B cell (primary cell): ENCODE measurements at regions not wholly inside any gene's neighbourhood (a gene's known extent, or its start where the extent isn't known, plus 50 kb on each side); places are given as distances from the start of the nearest gene placed in this dataset.

Experiments
- ATAC-seq: fragments of 200-7000 bp; cut with Tn5 transposase; one replicate; pipeline ENCODE4 v1.10.0; 2021; ENCODE audit warnings: low read depth, mild to moderate bottlenecking, moderate number of reproducible peaks, moderate library complexity
- CTCF ChIA-PET: fragments of 350-600 bp; sonication (Branson Sonifier 250); formaldehyde crosslinking; loops from one replicate; lab custom pipeline; 2021; ENCODE audit warnings: antibody characterized with exemption, inconsistent platforms; lab: Charles Lee
- POLR2A ChIA-PET: fragments of 350-600 bp; sonication (Branson Sonifier 250); formaldehyde crosslinking; loops from one replicate; lab custom pipeline; 2021; ENCODE audit warnings: antibody characterized with exemption; lab: Charles Lee
- DNase-seq: peaks from one replicate; pipeline ENCODE4 v3.0.0; 2013
- H2AFZ ChIP-seq: 2 replicates; pipeline ENCODE4 v1.6.1; 2012; ENCODE audit warnings: mild to moderate bottlenecking, low read depth, low read length; ENCODE audit not compliant: insufficient read depth, poor library complexity, severe bottlenecking
- H3K27ac ChIP-seq, 2 donors: 1 replicate in 1 of 2; 2 replicates in 1 of 2; pipeline ENCODE4 v1.5.1; 2012 to 2013; ENCODE audit warnings: low read length in 2 of 2, mild to moderate bottlenecking in 2 of 2, moderate library complexity in 1 of 2
- H3K27me3 ChIP-seq, 4 experiments: fragments of 200-600 bp in 1 of 4; sonication (generic) in 1 of 4; replicated peaks in 1 of 4; 1 replicate in 2 of 4; 2 replicates in 2 of 4; pipeline versions ENCODE4 v1.6.1 to v1.7.0; 2013 to 2016; ENCODE audit warnings: low read length in 3 of 4, mild to moderate bottlenecking in 2 of 4, mixed read lengths in 1 of 4, moderate library complexity in 1 of 4; ENCODE audit not compliant: insufficient read depth in 4 of 4, control insufficient read depth in 3 of 4; ENCODE audit errors: control extremely low read depth in 1 of 4
- H3K36me3 ChIP-seq, 2 experiments: replicated peaks in 1 of 2; 1 replicate in 1 of 2; 2 replicates in 1 of 2; pipeline versions ENCODE4 v1.6.1 to v1.7.1; 2013; ENCODE audit warnings: low read length in 1 of 2; ENCODE audit not compliant: insufficient read depth in 2 of 2, control insufficient read depth in 1 of 2; ENCODE audit errors: control extremely low read depth in 1 of 2, extremely low read depth in 1 of 2
- H3K4me1 ChIP-seq, 2 donors: fragments of 200-600 bp in 1 of 2; sonication (generic) in 1 of 2; 1 replicate in 1 of 2; 2 replicates in 1 of 2; pipeline versions ENCODE4 v1.5.1 to v1.6.1; 2013 to 2017; ENCODE audit warnings: low read length in 2 of 2; ENCODE audit not compliant: control insufficient read depth in 2 of 2, insufficient read depth in 2 of 2
- H3K4me2 ChIP-seq: replicated peaks from 2 replicates; pipeline ENCODE3; 2012; ENCODE audit warnings: mild to moderate bottlenecking, low read depth, low read length; ENCODE audit not compliant: poor library complexity, severe bottlenecking
- H3K4me3 ChIP-seq, 5 experiments: fragments of 200-600 bp in 1 of 5; sonication (generic) in 1 of 5; 1 replicate in 3 of 5; 2 replicates in 2 of 5; pipeline versions ENCODE4 v1.5.1 to v1.7.0; 2011 to 2016; ENCODE audit warnings: low read length in 4 of 5, mild to moderate bottlenecking in 4 of 5, low read depth in 2 of 5, control low read depth in 1 of 5, moderate library complexity in 1 of 5; ENCODE audit not compliant: insufficient read depth in 1 of 5; ENCODE audit errors: control extremely low read depth in 1 of 5, extremely low read depth in 1 of 5
- H3K79me2 ChIP-seq: fragments of 200-600 bp; sonication (generic); one replicate; pipeline ENCODE4 v1.6.0; 2016; ENCODE audit warnings: low read length; ENCODE audit not compliant: control insufficient read depth, insufficient read depth
- H3K9ac ChIP-seq: fragments of 200-600 bp; sonication (generic); 2 replicates; pipeline ENCODE4 v1.6.1; 2017; ENCODE audit warnings: mild to moderate bottlenecking, low read length, moderate library complexity
- H3K9me3 ChIP-seq, 3 donors: one replicate each; pipeline versions ENCODE4 v1.6.1 to v1.7.1; 2013; ENCODE audit warnings: low read length in 2 of 3; ENCODE audit not compliant: control insufficient read depth in 2 of 3, insufficient read depth in 1 of 3; ENCODE audit errors: control extremely low read depth in 1 of 3
- H4K20me1 ChIP-seq: 2 replicates; pipeline ENCODE4 v1.6.0; 2012; ENCODE audit warnings: mild to moderate bottlenecking, low read length; ENCODE audit not compliant: insufficient read depth, control insufficient read depth, poor library complexity, severe bottlenecking
- H3K27ac Mint-ChIP-seq: one replicate; pipeline ENCODE4 v1.8.0; 2021; ENCODE audit warnings: mixed read lengths
- H3K27me3 Mint-ChIP-seq: one replicate; pipeline ENCODE4 v1.8.0; 2021; ENCODE audit warnings: mixed read lengths
- H3K4me1 Mint-ChIP-seq: one replicate; pipeline ENCODE4 v1.8.0; 2021; ENCODE audit warnings: mixed read lengths
- H3K4me3 Mint-ChIP-seq: one replicate; pipeline ENCODE4 v1.8.0; 2021; ENCODE audit warnings: mixed read lengths
- H3K9me3 Mint-ChIP-seq: one replicate; pipeline ENCODE4 v1.8.0; 2022; ENCODE audit warnings: mixed read lengths; ENCODE audit not compliant: insufficient read depth
- CTCF ChIP-seq: fragments of 200-600 bp; IDR thresholded peaks from one replicate; pipeline ENCODE4 v1.8.0; 2022; ENCODE audit warnings: antibody characterized with exemption, mild to moderate bottlenecking
- EZH2 ChIP-seq: IDR thresholded peaks from 2 replicates; pipeline ENCODE4 v1.6.1; 2012; ENCODE audit warnings: borderline replicate concordance, low read depth, mild to moderate bottlenecking, moderate library complexity, low read length; ENCODE audit not compliant: insufficient read depth, poor library complexity, severe bottlenecking
- WGBS: methylation state at CpG from one replicate; pipeline ENCODE4 v1.1.5; 2013; ENCODE audit warnings: missing lambda C conversion rate; ENCODE audit not compliant: insufficient coverage; 5-methylcytosine and 5-hydroxymethylcytosine counted together
- intact Hi-C: fragments of 100-400 bp; cut with micrococcal nuclease; formaldehyde crosslinking; loops from one replicate; pipeline ENCODE4 v1.10.0; 2022

DNA sequence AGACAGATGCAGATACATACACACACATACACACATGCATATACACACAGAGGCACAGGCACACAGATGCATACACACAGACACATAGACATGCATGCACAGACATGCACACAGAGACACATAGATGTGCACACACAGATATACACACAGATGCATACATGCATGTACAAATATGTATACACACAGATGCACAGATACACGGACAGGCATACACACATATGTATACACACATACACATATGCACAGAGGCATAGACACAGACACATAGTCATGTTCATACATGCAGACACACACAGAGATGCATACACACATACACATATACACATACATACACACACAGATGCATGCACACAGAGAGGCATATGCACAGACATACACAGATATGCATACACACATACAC, 437.3 kb upstream of the SMIM21 start:
- intact Hi-C loops: no loop called here
- Histone ChIP-seq H3K79me2 (no peaks in the 10 kb centered on the region), H2AFZ (no peak overlapping the region), H3K27me3 (no peaks in the 10 kb centered on the region), H3K4me3 (no peak overlapping the region), H3K4me2 (no peak overlapping the region), H3K36me3 (no peaks in the 10 kb centered on the region), H4K20me1 (no peaks in the 10 kb centered on the region), H3K9me3 (peaks cover 0 to 9% (median 0%) of the 10 kb centered on the region in 3 donors), H3K4me1 (no peaks in the 10 kb centered on the region), H3K9ac (no peak overlapping the region), H3K27ac (no peak overlapping the region)
- no peak for ATAC-seq
- Mint-ChIP-seq H3K4me1 (no peaks in the 10 kb centered on the region), H3K27me3 (peaks cover 6% of the 10 kb centered on the region), H3K4me3 (no peak overlapping the region), H3K9me3 (no peaks in the 10 kb centered on the region), H3K27ac (no peak overlapping the region)
- no peak for TF ChIP-seq CTCF
- no peak for TF ChIP-seq EZH2
- 89% methylated on average over 1 of the region's 1 CpG for WGBS
- DNase-seq: no peak
- POLR2A ChIA-PET: no interaction called here
- CTCF ChIA-PET: no interaction called here

DNA sequence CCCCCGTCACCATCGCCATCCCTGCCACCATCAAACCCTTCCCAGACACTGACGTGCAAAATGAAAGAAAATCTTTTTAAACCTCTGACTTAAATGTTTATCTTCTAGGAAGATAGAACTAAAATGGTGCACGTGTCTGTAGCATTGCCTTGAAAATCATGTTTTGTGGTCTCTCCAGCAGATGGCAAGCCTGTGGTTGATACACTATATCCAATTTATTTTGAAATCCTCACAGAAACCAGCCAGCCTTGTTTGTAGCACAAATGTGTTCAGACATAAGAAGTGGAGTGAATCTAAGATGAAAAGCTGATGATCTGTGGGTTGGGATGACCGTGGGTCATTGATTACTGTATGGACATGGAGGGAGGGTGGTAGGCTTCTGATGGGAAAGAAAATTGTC, 436.2 kb upstream of the SMIM21 start:
- Histone ChIP-seq H3K9me3 (peaks cover 0 to 9% (median 0%) of the 10 kb centered on the region in 3 donors), H3K4me2 (no peak overlapping the region), H3K9ac (no peak overlapping the region), H3K4me3 (no peak overlapping the region), H3K36me3 (no peaks in the 10 kb centered on the region), H4K20me1 (no peaks in the 10 kb centered on the region), H3K79me2 (no peaks in the 10 kb centered on the region), H3K27ac (no peak overlapping the region), H2AFZ (no peak overlapping the region), H3K4me1 (no peaks in the 10 kb centered on the region), H3K27me3 (no peaks in the 10 kb centered on the region)
- TF ChIP-seq EZH2: no peak
- TF ChIP-seq CTCF: no peak
- intact Hi-C loops: no loop called here
- Mint-ChIP-seq H3K27ac (no peak overlapping the region), H3K4me1 (no peaks in the 10 kb centered on the region), H3K27me3 (peaks cover 6% of the 10 kb centered on the region), H3K9me3 (no peaks in the 10 kb centered on the region), H3K4me3 (no peak overlapping the region)
- ATAC-seq (no peak), DNase-seq (no peak)
- CTCF ChIA-PET: no interaction called here
- POLR2A ChIA-PET: no interaction called here
- WGBS: no CpG with 5 or more reads among the region's 5 CpGs
